ENCODE measurements at regions not wholly inside any gene's neighbourhood (a gene's known extent, or its start where the extent isn't known, plus 50 kb on each side); places are given as distances from the start of the nearest gene placed in this dataset.

GRCh38 chr5:118616281-118616680 lies 372.1 kb downstream of the DTWD2 start:
- no peaks in the 10 kb centered on the region for H3F3A ChIP-seq (ENCODE audit: insufficient read depth, low read length)
- H3K9me3 ChIP-seq (replicated peaks; ENCODE audit: insufficient read depth, low read length): no peaks in the 10 kb centered on the region
- H3K36me3 ChIP-seq (replicated peaks; ENCODE audit: insufficient read depth, low read length): no peaks in the 10 kb centered on the region
- no peaks in the 10 kb centered on the region for H3K9me2 ChIP-seq (replicated peaks; ENCODE audit: insufficient read depth, low read length)
- H3K79me2 ChIP-seq (ENCODE audit: low read length): no peaks in the 10 kb centered on the region
- no peak overlapping the region for H3K4me3 ChIP-seq (ENCODE audit: low read length)
- H3K4me2 ChIP-seq (ENCODE audit: low read depth, low read length): no peak overlapping the region
- H2AFZ ChIP-seq (ENCODE audit: low read length): no peak overlapping the region
- no peak overlapping the region for H3K27ac ChIP-seq (ENCODE audit: low read length)
- DNase-seq: no peak
- no peaks in the 10 kb centered on the region for H3K4me1 ChIP-seq (ENCODE audit: low read length)
- no peaks in the 10 kb centered on the region for H3K27me3 ChIP-seq (replicated peaks; ENCODE audit: insufficient read depth, low read length)
- H3K9ac ChIP-seq (ENCODE audit: low read length): no peak overlapping the region
- no peak for TF ChIP-seq CTCF (IDR thresholded peaks at IDR 0.05; ENCODE audit: low read length)
- no peak for TF ChIP-seq EZH2 (optimal IDR thresholded peaks at IDR 0.05; ENCODE audit: low read depth, low read length)
- no peak for TF ChIP-seq EZH2phosphoT487 (IDR thresholded peaks at IDR 0.05; ENCODE audit: low read length)
- no peaks in the 10 kb centered on the region for H4K20me1 ChIP-seq (ENCODE audit: insufficient read depth, low read length)

- no peak overlapping the region for H2AFZ ChIP-seq (ENCODE audit: low read length)
- TF ChIP-seq EZH2phosphoT487 (IDR thresholded peaks at IDR 0.05; ENCODE audit: low read length) (no peak), CTCF (IDR thresholded peaks at IDR 0.05; ENCODE audit: low read length) (no peak), EZH2 (optimal IDR thresholded peaks at IDR 0.05; ENCODE audit: low read depth, low read length) (no peak)
- DNase-seq: no peak
These were observed 373.5 kb downstream of the DTWD2 start for GRCh38 chr5:118614731-118615456.

GRCh38 chr5:118611332-118611945 lies 376.9 kb downstream of the DTWD2 start:
- DNase-seq: peak; percentile 18
- Histone ChIP-seq H3K9ac (ENCODE audit: low read length) (no peak overlapping the region), H3K9me3 (replicated peaks; ENCODE audit: insufficient read depth, low read length) (no peaks in the 10 kb centered on the region), H3K4me2 (ENCODE audit: low read depth, low read length) (no peak overlapping the region), H3K27ac (ENCODE audit: low read length) (no peak overlapping the region), H2AFZ (ENCODE audit: low read length) (no peak overlapping the region), H3K27me3 (replicated peaks; ENCODE audit: insufficient read depth, low read length) (no peaks in the 10 kb centered on the region), H3K79me2 (ENCODE audit: low read length) (no peaks in the 10 kb centered on the region), H3K4me3 (ENCODE audit: low read length) (no peak overlapping the region), H3K36me3 (replicated peaks; ENCODE audit: insufficient read depth, low read length) (no peaks in the 10 kb centered on the region), H4K20me1 (ENCODE audit: insufficient read depth, low read length) (no peaks in the 10 kb centered on the region), H3K4me1 (ENCODE audit: low read length) (no peaks in the 10 kb centered on the region), H3F3A (ENCODE audit: insufficient read depth, low read length) (no peaks in the 10 kb centered on the region), H3K9me2 (replicated peaks; ENCODE audit: insufficient read depth, low read length) (no peaks in the 10 kb centered on the region)
- TF ChIP-seq EZH2 (optimal IDR thresholded peaks at IDR 0.05; ENCODE audit: low read depth, low read length) (no peak), EZH2phosphoT487 (IDR thresholded peaks at IDR 0.05; ENCODE audit: low read length) (no peak), CTCF (IDR thresholded peaks at IDR 0.05; ENCODE audit: low read length) (peak; percentile 80)

More at GRCh38 chr5:118614731-118615456, 373.5 kb downstream of the DTWD2 start:
- Histone ChIP-seq H3K9me3 (replicated peaks; ENCODE audit: insufficient read depth, low read length) (no peaks in the 10 kb centered on the region), H3K4me1 (ENCODE audit: low read length) (no peaks in the 10 kb centered on the region), H3K4me3 (ENCODE audit: low read length) (no peak overlapping the region), H4K20me1 (ENCODE audit: insufficient read depth, low read length) (no peaks in the 10 kb centered on the region), H3K9me2 (replicated peaks; ENCODE audit: insufficient read depth, low read length) (no peaks in the 10 kb centered on the region), H3K27me3 (replicated peaks; ENCODE audit: insufficient read depth, low read length) (no peaks in the 10 kb centered on the region), H3F3A (ENCODE audit: insufficient read depth, low read length) (no peaks in the 10 kb centered on the region), H3K9ac (ENCODE audit: low read length) (no peak overlapping the region), H3K4me2 (ENCODE audit: low read depth, low read length) (no peak overlapping the region), H3K36me3 (replicated peaks; ENCODE audit: insufficient read depth, low read length) (no peaks in the 10 kb centered on the region), H3K79me2 (ENCODE audit: low read length) (no peaks in the 10 kb centered on the region), H3K27ac (ENCODE audit: low read length) (no peak overlapping the region)
